Vagina (tissue), 2 donors: ENCODE measurements at regions not wholly inside any gene's neighbourhood (a gene's known extent, or its start where the extent isn't known, plus 50 kb on each side); places are given as distances from the start of the nearest gene placed in this dataset.

Source experiments
- CTCF ChIP-seq, 3 experiments: fragments of 450-650 bp in 2 of 3; fragments of 200-600 bp in 1 of 3; sonication (generic) in 1 of 3; IDR thresholded peaks; one replicate each; pipeline ENCODE4 v1.5.1; 2017 to 2019; ENCODE audit warnings: antibody characterized with exemption in 3 of 3, mild to moderate bottlenecking in 2 of 3, moderate library complexity in 2 of 3
- POLR2A ChIP-seq, 2 donors: fragments of 450-650 bp; IDR thresholded peaks; one replicate each; pipeline ENCODE4 v1.6.1; 2017; ENCODE audit warnings: antibody characterized with exemption in 2 of 2, mild to moderate bottlenecking in 2 of 2, moderate library complexity in 2 of 2

GRCh38 chr2:121966663-121967062 lies 211.2 kb downstream of the TSN start:
- TF ChIP-seq CTCF (IDR thresholded peaks at IDR 0.05) (no peak), POLR2A (IDR thresholded peaks at IDR 0.05) (no peak)
